ENCODE measurements at regions not wholly inside any gene's neighbourhood (a gene's known extent, or its start where the extent isn't known, plus 50 kb on each side); places are given as distances from the start of the nearest gene placed in this dataset.
"Not testable (repeated sequence)": the region's sequence is repeated elsewhere in the genome, so short reads cannot be mapped to it uniquely, and the experiment has no call there.

GRCh38 chr10:21445163-21445562, 80.3 kb downstream of the SKIDA1 start:
- peaks cover 4% of the 10 kb centered on the region for H3K4me1 Mint-ChIP-seq
- H3K9me3 Mint-ChIP-seq, result peaks cover 6% of the 10 kb centered on the region
- H3K27ac Mint-ChIP-seq, result no peak overlapping the region
- no peaks in the 10 kb centered on the region for H3K36me3 Mint-ChIP-seq
- DNase-seq (ENCODE audit: low spot score in 2 of 2, unreplicated experiment in 2 of 2), result no peak
- no peaks in the 10 kb centered on the region for H3K27me3 Mint-ChIP-seq (ENCODE audit: low read depth)
- no peak for TF ChIP-seq CTCF (IDR thresholded peaks at IDR 0.05; ENCODE audit: unreplicated experiment)
- H3K4me3 Mint-ChIP-seq, result no peak overlapping the region

GRCh38 chr10:21441625-21442024, 83.9 kb downstream of the SKIDA1 start:
- Mint-ChIP-seq H3K9me3 (no peaks in the 10 kb centered on the region), H3K4me1 (peaks cover 4% of the 10 kb centered on the region), H3K27me3 (ENCODE audit: low read depth) (no peaks in the 10 kb centered on the region), H3K4me3 (no peak overlapping the region), H3K36me3 (no peaks in the 10 kb centered on the region), H3K27ac (no peak overlapping the region)
- no peak for TF ChIP-seq CTCF (IDR thresholded peaks at IDR 0.05; ENCODE audit: unreplicated experiment)
- DNase-seq (ENCODE audit: low spot score in 2 of 2, unreplicated experiment in 2 of 2), result no peak

GRCh38 chr10:21438914-21439313, 86.6 kb downstream of the SKIDA1 start:
- DNase-seq (ENCODE audit: low spot score in 2 of 2, unreplicated experiment in 2 of 2); H3K4me3 Mint-ChIP-seq; H3K27me3 Mint-ChIP-seq (ENCODE audit: low read depth); H3K36me3 Mint-ChIP-seq; H3K27ac Mint-ChIP-seq; H3K4me1 Mint-ChIP-seq; H3K9me3 Mint-ChIP-seq: not testable (repeated sequence)

GRCh38 chr10:21437770-21438382, 87.6 kb downstream of the SKIDA1 start:
- Mint-ChIP-seq H3K4me1 (peaks cover 6% of the 10 kb centered on the region), H3K4me3 (no peak overlapping the region), H3K27me3 (ENCODE audit: low read depth) (no peaks in the 10 kb centered on the region), H3K36me3 (no peaks in the 10 kb centered on the region), H3K9me3 (no peaks in the 10 kb centered on the region), H3K27ac (no peak overlapping the region)
- TF ChIP-seq CTCF (IDR thresholded peaks at IDR 0.05; ENCODE audit: unreplicated experiment), result no peak
- DNase-seq (ENCODE audit: low spot score in 2 of 2, unreplicated experiment in 2 of 2), result no peak

- H3K27ac Mint-ChIP-seq, result peak overlapping the region; percentile 39
- H3K36me3 Mint-ChIP-seq, result peaks cover 7% of the 10 kb centered on the region
- H3K27me3 Mint-ChIP-seq (ENCODE audit: low read depth), result no peaks in the 10 kb centered on the region
- TF ChIP-seq CTCF (IDR thresholded peaks at IDR 0.05; ENCODE audit: unreplicated experiment), result no peak
- DNase-seq (ENCODE audit: low spot score in 2 of 2, unreplicated experiment in 2 of 2), result no peak
- peaks cover 12% of the 10 kb centered on the region for H3K9me3 Mint-ChIP-seq
- peaks cover 6% of the 10 kb centered on the region for H3K4me1 Mint-ChIP-seq
- H3K4me3 Mint-ChIP-seq, result no peak overlapping the region
These were observed 93.2 kb downstream of the SKIDA1 start for GRCh38 chr10:21432266-21432665.

GRCh38 chr10:21431799-21432198, 93.7 kb downstream of the SKIDA1 start:
- no peak overlapping the region for H3K4me3 Mint-ChIP-seq
- peaks cover 15% of the 10 kb centered on the region for H3K9me3 Mint-ChIP-seq
- no peak for DNase-seq (ENCODE audit: low spot score in 2 of 2, unreplicated experiment in 2 of 2)
- H3K4me1 Mint-ChIP-seq, result peaks cover 6% of the 10 kb centered on the region
- no peak for TF ChIP-seq CTCF (IDR thresholded peaks at IDR 0.05; ENCODE audit: unreplicated experiment)
- H3K27ac Mint-ChIP-seq, result no peak overlapping the region
- H3K36me3 Mint-ChIP-seq, result peaks cover 8% of the 10 kb centered on the region
- H3K27me3 Mint-ChIP-seq (ENCODE audit: low read depth), result no peaks in the 10 kb centered on the region
